Naive thymus-derived CD4-positive, alpha-beta T cell (primary cell): ENCODE measurements at regions not wholly inside any gene's neighbourhood (a gene's known extent, or its start where the extent isn't known, plus 50 kb on each side); places are given as distances from the start of the nearest gene placed in this dataset.

Experiments used
- ATAC-seq: fragments of 150-1000 bp; cut with Tn5 transposase; 2 replicates; pipeline ENCODE4 v1.10.0; 2021; ENCODE audit warnings: mild to moderate bottlenecking, moderate library complexity
- CTCF ChIA-PET: fragments of 350-600 bp; sonication (Branson Sonifier 250); formaldehyde crosslinking; loops from one replicate; lab custom pipeline; 2021; ENCODE audit warnings: antibody characterized with exemption; lab: Charles Lee
- POLR2A ChIA-PET: fragments of 350-600 bp; sonication (Branson Sonifier 250); formaldehyde crosslinking; loops from one replicate; lab custom pipeline; 2021; ENCODE audit warnings: antibody characterized with exemption, inconsistent platforms; lab: Charles Lee
- DNase-seq, 9 donors: peaks; one replicate each; pipeline versions ENCODE4 v3.0.0 to v3.0.0-alpha.2; 2020 to 2022; ENCODE audit warnings: mixed read lengths in 1 of 9
- H3K27ac ChIP-seq: one replicate; pipeline ENCODE4 v1.7.0; 2013; ENCODE audit warnings: mild to moderate bottlenecking, low read depth, low read length, moderate library complexity
- H3K27me3 ChIP-seq, 2 donors: one replicate each; pipeline ENCODE4 v1.7.0; 2013; ENCODE audit warnings: low read length in 2 of 2, mild to moderate bottlenecking in 2 of 2, moderate library complexity in 2 of 2; ENCODE audit not compliant: control insufficient read depth in 2 of 2, insufficient read depth in 2 of 2
- H3K36me3 ChIP-seq, 3 experiments: 1 replicate in 2 of 3; 2 replicates in 1 of 3; pipeline ENCODE4 v1.7.0; 2013; ENCODE audit warnings: low read length in 3 of 3, mild to moderate bottlenecking in 3 of 3, moderate library complexity in 1 of 3; ENCODE audit not compliant: insufficient read depth in 3 of 3, control insufficient read depth in 2 of 3
- H3K4me1 ChIP-seq, 2 donors: one replicate each; pipeline ENCODE4 v1.7.0; 2013; ENCODE audit warnings: low read length in 2 of 2, mild to moderate bottlenecking in 2 of 2, moderate library complexity in 1 of 2; ENCODE audit not compliant: control insufficient read depth in 2 of 2, insufficient read depth in 2 of 2
- H3K4me3 ChIP-seq: 2 replicates; pipeline ENCODE4 v1.7.0; 2013; ENCODE audit warnings: mild to moderate bottlenecking, low read length
- H3K9me3 ChIP-seq, 3 experiments: 1 replicate in 2 of 3; 2 replicates in 1 of 3; pipeline ENCODE4 v1.7.0; 2013; ENCODE audit warnings: low read length in 3 of 3; ENCODE audit not compliant: control insufficient read depth in 2 of 3
- H3K27ac Mint-ChIP-seq, 9 donors: one replicate each; pipeline ENCODE4 v1.8.0; 2020 to 2022; ENCODE audit warnings: mixed read lengths in 9 of 9, mild to moderate bottlenecking in 8 of 9, moderate library complexity in 5 of 9, inconsistent platforms in 2 of 9
- H3K27me3 Mint-ChIP-seq, 5 donors: one replicate each; pipeline ENCODE4 v1.8.0; 2021 to 2022; ENCODE audit warnings: mixed read lengths in 5 of 5, mild to moderate bottlenecking in 1 of 5
- H3K36me3 Mint-ChIP-seq, 5 donors: one replicate each; pipeline ENCODE4 v1.8.0; 2020 to 2022; ENCODE audit warnings: mixed read lengths in 5 of 5, mild to moderate bottlenecking in 3 of 5, inconsistent platforms in 1 of 5
- H3K4me1 Mint-ChIP-seq, 7 donors: one replicate each; pipeline ENCODE4 v1.8.0; 2020 to 2022; ENCODE audit warnings: mixed read lengths in 7 of 7, mild to moderate bottlenecking in 3 of 7, inconsistent platforms in 1 of 7
- H3K4me3 Mint-ChIP-seq, 10 donors: one replicate each; pipeline ENCODE4 v1.8.0; 2020 to 2022; ENCODE audit warnings: mild to moderate bottlenecking in 10 of 10, mixed read lengths in 10 of 10, moderate library complexity in 6 of 10, inconsistent platforms in 2 of 10
- H3K9me3 Mint-ChIP-seq, 11 donors: one replicate each; pipeline ENCODE4 v1.8.0; 2020 to 2022; ENCODE audit warnings: mixed read lengths in 11 of 11, mild to moderate bottlenecking in 4 of 11, inconsistent platforms in 1 of 11, moderate library complexity in 1 of 11
- intact Hi-C, 2 donors: fragments of 100-400 bp; cut with micrococcal nuclease; formaldehyde crosslinking; loops; one replicate each; pipeline ENCODE4 v1.15.1; 2023

DNA sequence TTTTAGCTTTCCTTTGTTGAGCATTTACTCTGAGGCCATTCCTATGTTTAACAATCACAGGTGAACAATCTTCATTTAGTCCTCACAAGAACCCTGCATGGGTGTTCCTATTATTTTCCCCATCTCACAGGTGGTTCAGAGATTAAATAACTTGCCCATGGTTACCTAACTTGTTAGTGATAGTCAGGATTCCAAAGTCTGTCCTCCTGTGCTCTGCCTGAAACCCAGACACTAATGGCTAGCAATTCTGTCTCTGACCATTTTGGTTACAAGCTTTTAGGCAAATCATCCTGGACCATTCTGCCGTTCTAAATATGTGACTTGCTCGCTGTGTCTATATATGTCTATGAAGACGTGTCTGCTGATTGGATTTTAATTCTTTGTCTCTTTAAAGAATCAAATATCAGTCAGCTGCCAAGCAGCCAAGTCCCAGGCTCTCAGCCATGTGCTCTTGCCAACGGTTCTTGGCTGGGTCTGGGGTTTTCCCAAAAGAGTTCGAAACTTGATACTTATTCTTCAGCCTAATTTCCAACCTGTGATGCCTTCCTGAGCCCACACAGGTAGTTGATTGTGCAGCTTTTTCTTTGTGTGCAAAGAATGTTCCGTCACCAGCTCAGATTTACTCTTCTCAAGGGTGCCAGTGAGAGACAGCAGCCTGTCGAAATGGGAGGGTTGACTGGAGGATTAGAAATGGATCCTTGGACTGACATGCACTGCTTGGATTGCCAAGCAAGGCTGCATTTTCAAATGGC lies 121.7 kb downstream of the NREP start:
- ChIA-PET CTCF (no interaction called here), POLR2A (no interaction called here)
- Histone ChIP-seq H3K9me3 (peaks cover 0 to 13% (median 0%) of the 10 kb centered on the region in 3 experiments), H3K4me1 (no peaks in the 10 kb centered on the region), H3K36me3 (no peaks in the 10 kb centered on the region), H3K27ac (no peak overlapping the region), H3K27me3 (no peaks in the 10 kb centered on the region), H3K4me3 (no peak overlapping the region)
- intact Hi-C loops: no loop called here
- peaks cover 0 to 22% (median 14%) of the 10 kb centered on the region in 11 donors for H3K9me3 Mint-ChIP-seq
- no peak overlapping the region for H3K27ac Mint-ChIP-seq
- no peaks in the 10 kb centered on the region for H3K4me1 Mint-ChIP-seq
- H3K27me3 Mint-ChIP-seq: peaks cover 0 to 9% (median 0%) of the 10 kb centered on the region in 5 donors
- DNase-seq (no peak), ATAC-seq (no peak)
- no peak overlapping the region for H3K4me3 Mint-ChIP-seq
- H3K36me3 Mint-ChIP-seq: no peaks in the 10 kb centered on the region

DNA sequence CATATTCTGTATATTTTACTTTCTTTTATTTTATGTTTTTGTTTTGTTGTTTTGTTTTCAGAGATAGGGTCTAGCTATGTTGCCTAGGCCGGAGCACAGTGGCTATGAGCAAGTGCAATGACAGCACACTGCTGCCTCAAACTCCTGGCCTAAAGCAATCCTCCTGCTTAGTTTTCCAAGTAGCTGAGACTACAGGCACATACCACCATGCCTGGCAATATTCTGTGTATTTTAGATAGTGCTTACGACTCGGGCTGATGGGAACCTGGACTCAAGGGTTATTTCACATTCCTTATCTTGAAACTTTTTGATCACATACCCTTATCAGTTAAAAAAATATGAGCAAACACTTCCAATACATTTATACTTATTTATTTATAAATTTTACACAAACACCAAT lies 119.0 kb upstream of the STARD4 start:
- POLR2A ChIA-PET: no interaction called here
- H3K27me3 ChIP-seq: no peaks in the 10 kb centered on the region
- peaks cover 0 to 3% (median 2%) of the 10 kb centered on the region in 11 donors for H3K9me3 Mint-ChIP-seq
- no peaks in the 10 kb centered on the region for H3K4me1 Mint-ChIP-seq
- H3K36me3 ChIP-seq: no peaks in the 10 kb centered on the region
- H3K4me3 Mint-ChIP-seq: no peak overlapping the region
- CTCF ChIA-PET: no interaction called here
- ATAC-seq (no peak), DNase-seq (no peak)
- intact Hi-C loops: no loop called here
- H3K4me1 ChIP-seq: no peaks in the 10 kb centered on the region
- H3K27me3 Mint-ChIP-seq: peaks cover 0 to 9% (median 3%) of the 10 kb centered on the region in 5 donors
- H3K4me3 ChIP-seq: no peak overlapping the region
- H3K9me3 ChIP-seq: no peaks in the 10 kb centered on the region
- H3K27ac Mint-ChIP-seq: no peak overlapping the region
- H3K36me3 Mint-ChIP-seq: peaks cover 0 to 2% (median 0%) of the 10 kb centered on the region in 5 donors
- H3K27ac ChIP-seq: no peak overlapping the region

DNA sequence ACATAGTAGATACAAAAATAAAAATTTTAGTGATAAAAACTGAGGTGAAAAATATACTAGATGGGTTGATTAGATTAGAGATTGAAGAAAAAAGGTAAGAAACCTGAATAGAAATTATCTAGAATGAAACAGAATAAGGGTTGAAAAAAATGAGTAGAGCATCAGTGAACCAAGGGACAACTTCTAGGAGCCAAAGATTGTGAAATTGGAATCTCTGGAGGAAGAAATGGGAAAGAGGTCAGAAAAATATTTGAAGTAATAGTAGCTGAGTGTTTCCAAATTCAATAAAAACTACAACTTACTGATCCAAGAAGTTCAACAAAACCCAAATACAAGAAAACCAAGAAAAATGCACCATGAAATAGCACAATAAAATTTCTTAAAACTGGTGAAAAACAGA lies 116.6 kb upstream of the STARD4 start:
- ATAC-seq (no peak), DNase-seq (no peak)
- peaks cover 0 to 6% (median 0%) of the 10 kb centered on the region in 5 donors for H3K36me3 Mint-ChIP-seq
- no peak overlapping the region for H3K4me3 ChIP-seq
- no peaks in the 10 kb centered on the region for H3K36me3 ChIP-seq
- no peaks in the 10 kb centered on the region for H3K27me3 ChIP-seq
- H3K9me3 Mint-ChIP-seq: peaks cover 0 to 9% (median 5%) of the 10 kb centered on the region in 11 donors
- H3K4me1 Mint-ChIP-seq: no peaks in the 10 kb centered on the region
- ChIA-PET CTCF (no interaction called here), POLR2A (no interaction called here)
- H3K4me1 ChIP-seq: no peaks in the 10 kb centered on the region
- peaks cover 0 to 16% (median 5%) of the 10 kb centered on the region in 5 donors for H3K27me3 Mint-ChIP-seq
- no peak overlapping the region for H3K27ac Mint-ChIP-seq
- H3K9me3 ChIP-seq: no peaks in the 10 kb centered on the region
- H3K4me3 Mint-ChIP-seq: no peak overlapping the region
- H3K27ac ChIP-seq: no peak overlapping the region
- intact Hi-C loops: no loop called here

- H3K9me3 ChIP-seq: no peaks in the 10 kb centered on the region
- no peaks in the 10 kb centered on the region for H3K27me3 ChIP-seq
- no peak overlapping the region for H3K27ac Mint-ChIP-seq
- H3K4me1 Mint-ChIP-seq: no peaks in the 10 kb centered on the region
- CTCF ChIA-PET: no interaction called here
- intact Hi-C loops: no loop called here
- ATAC-seq (no peak), DNase-seq (no peak)
- H3K27ac ChIP-seq: no peak overlapping the region
- peaks cover 0 to 16% (median 5%) of the 10 kb centered on the region in 5 donors for H3K27me3 Mint-ChIP-seq
- H3K9me3 Mint-ChIP-seq: peaks cover 0 to 9% (median 5%) of the 10 kb centered on the region in 11 donors
- H3K4me3 Mint-ChIP-seq: no peak overlapping the region
- POLR2A ChIA-PET: no interaction called here
- no peaks in the 10 kb centered on the region for H3K36me3 ChIP-seq
- H3K4me3 ChIP-seq: no peak overlapping the region
- no peaks in the 10 kb centered on the region for H3K4me1 ChIP-seq
- peaks cover 0 to 6% (median 0%) of the 10 kb centered on the region in 5 donors for H3K36me3 Mint-ChIP-seq
Measured at GRCh38 chr5:111627862-111628261, 115.5 kb upstream of the STARD4 start.

- intact Hi-C loops: no loop called here
- Mint-ChIP-seq H3K27me3 (peaks cover 2 to 16% (median 7%) of the 10 kb centered on the region in 5 donors), H3K27ac (no peak overlapping the region), H3K4me1 (no peaks in the 10 kb centered on the region), H3K4me3 (no peak overlapping the region), H3K9me3 (peaks cover 0 to 9% (median 5%) of the 10 kb centered on the region in 11 donors), H3K36me3 (peaks cover 0 to 6% (median 0%) of the 10 kb centered on the region in 5 donors)
- Histone ChIP-seq H3K27me3 (no peaks in the 10 kb centered on the region), H3K4me3 (no peak overlapping the region), H3K36me3 (no peaks in the 10 kb centered on the region), H3K9me3 (no peaks in the 10 kb centered on the region), H3K4me1 (no peaks in the 10 kb centered on the region), H3K27ac (no peak overlapping the region)
- ATAC-seq (no peak), DNase-seq (no peak)
- CTCF ChIA-PET: no interaction called here
- POLR2A ChIA-PET: no interaction called here
Measured at GRCh38 chr5:111626473-111627148, 114.3 kb upstream of the STARD4 start.

- CTCF ChIA-PET: interaction anchor here (0.7 kb wide), 2 partner anchors 123 to 526 kb away, joined by 3 read pairs; partner anchors contain the start of gene WDR36
- no peaks in the 10 kb centered on the region for H3K4me1 ChIP-seq
- no peaks in the 10 kb centered on the region for H3K36me3 ChIP-seq
- peaks cover 9 to 20% (median 14%) of the 10 kb centered on the region in 5 donors for H3K27me3 Mint-ChIP-seq
- peaks cover 0 to 12% (median 0%) of the 10 kb centered on the region in 11 donors for H3K9me3 Mint-ChIP-seq
- no peaks in the 10 kb centered on the region for H3K4me1 Mint-ChIP-seq
- H3K27me3 ChIP-seq: peaks cover 0 to 3% of the 10 kb centered on the region in 2 donors
- DNase-seq (no peak), ATAC-seq (no peak)
- H3K36me3 Mint-ChIP-seq: no peaks in the 10 kb centered on the region
- no peak overlapping the region for H3K27ac Mint-ChIP-seq
- no peak overlapping the region for H3K4me3 ChIP-seq
- H3K4me3 Mint-ChIP-seq: no peak overlapping the region
- no peaks in the 10 kb centered on the region for H3K9me3 ChIP-seq
- POLR2A ChIA-PET: no interaction called here
- no peak overlapping the region for H3K27ac ChIP-seq
- intact Hi-C loops: no loop called here
Measured at GRCh38 chr5:111618623-111619271, 106.4 kb upstream of the STARD4 start.
